HS-27A (cell line): ENCODE measurements at regions not wholly inside any gene's neighbourhood (a gene's known extent, or its start where the extent isn't known, plus 50 kb on each side); places are given as distances from the start of the nearest gene placed in this dataset.
"Not testable (repeated sequence)": the region's sequence is repeated elsewhere in the genome, so short reads cannot be mapped to it uniquely, and the experiment has no call there.

Experiments
- DNase-seq: peaks from one replicate; pipeline ENCODE4 v3.0.0-alpha.2; 2012; ENCODE audit warnings: low read depth, missing footprints

GRCh38 chr1:120552190-120552589 lies 137.4 kb downstream of the NBPF8 start:
- not testable (repeated sequence) for DNase-seq

GRCh38 chr1:120557605-120558302 lies 142.9 kb downstream of the NBPF8 start:
- DNase-seq: not testable (repeated sequence)

- peak; percentile 29 for DNase-seq
Observed at GRCh38 chr1:120558303-120559060, 143.6 kb downstream of the NBPF8 start.

- DNase-seq: not testable (repeated sequence)
Observed at GRCh38 chr1:120561767-120562166, 146.9 kb downstream of the NBPF8 start.

- not testable (repeated sequence) for DNase-seq
Observed at GRCh38 chr1:120565396-120565795, 150.6 kb downstream of the NBPF8 start.

- not testable (repeated sequence) for DNase-seq
Observed at GRCh38 chr1:120567620-120568019, 152.8 kb downstream of the NBPF8 start.

DNA sequence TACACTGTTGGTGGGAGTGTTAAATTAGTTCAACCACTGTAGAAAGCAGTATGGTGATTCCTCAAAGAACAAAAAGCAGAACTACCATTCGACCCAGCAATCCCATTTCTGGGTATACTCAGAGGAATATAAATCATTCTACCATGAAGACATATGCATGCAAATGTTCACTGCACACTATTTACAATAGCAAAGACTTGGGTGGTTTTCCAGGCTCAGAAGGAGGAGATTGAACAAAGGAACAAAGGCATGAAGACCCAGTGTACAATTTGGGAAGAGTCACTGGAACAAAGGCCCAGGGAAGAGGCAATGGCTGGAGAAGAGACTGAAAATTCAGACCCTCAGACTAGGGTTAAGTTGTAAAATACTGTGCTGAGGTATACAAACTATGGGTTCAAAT lies 148.5 kb upstream of the NBPF26 start:
- not testable (repeated sequence) for DNase-seq

DNA sequence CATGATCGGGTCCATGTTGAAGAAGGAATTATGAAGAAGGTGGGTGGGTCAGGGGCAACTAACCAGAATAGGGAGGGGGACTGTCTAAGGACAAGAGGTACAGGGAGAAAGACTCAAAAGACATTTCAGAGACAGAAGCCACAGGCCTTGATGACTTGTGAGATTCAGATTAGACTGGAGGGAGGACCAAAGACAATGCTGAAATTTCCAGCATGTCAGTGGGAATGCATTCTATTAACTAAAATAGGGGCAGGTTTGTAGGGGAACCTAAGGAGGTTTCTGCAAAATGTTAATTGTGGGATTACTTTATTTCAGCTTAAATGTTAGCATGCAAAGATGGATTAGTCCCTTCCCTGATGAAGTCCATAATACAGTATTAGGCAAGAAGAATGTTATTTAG lies 141.6 kb upstream of the NBPF26 start:
- not testable (repeated sequence) for DNase-seq

DNA sequence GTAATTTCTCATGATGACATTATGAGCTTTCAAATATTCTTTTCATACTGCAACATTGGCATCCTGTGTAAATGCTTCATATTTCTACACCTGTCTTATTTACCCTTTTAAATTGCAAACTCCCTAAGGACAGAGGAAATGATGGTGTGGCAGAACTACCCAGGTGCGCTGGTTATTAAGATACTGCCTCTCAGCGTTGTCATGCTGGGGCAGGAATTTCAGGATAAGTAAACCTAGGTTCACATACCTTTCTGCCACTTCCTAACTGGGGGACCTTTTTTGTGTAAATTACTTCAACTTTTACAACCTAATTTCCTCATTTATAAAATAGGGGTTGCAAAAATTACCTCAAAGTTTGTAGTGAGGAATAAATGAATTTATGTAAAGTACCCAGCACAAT lies 137.7 kb upstream of the NBPF26 start:
- not testable (repeated sequence) for DNase-seq

DNA sequence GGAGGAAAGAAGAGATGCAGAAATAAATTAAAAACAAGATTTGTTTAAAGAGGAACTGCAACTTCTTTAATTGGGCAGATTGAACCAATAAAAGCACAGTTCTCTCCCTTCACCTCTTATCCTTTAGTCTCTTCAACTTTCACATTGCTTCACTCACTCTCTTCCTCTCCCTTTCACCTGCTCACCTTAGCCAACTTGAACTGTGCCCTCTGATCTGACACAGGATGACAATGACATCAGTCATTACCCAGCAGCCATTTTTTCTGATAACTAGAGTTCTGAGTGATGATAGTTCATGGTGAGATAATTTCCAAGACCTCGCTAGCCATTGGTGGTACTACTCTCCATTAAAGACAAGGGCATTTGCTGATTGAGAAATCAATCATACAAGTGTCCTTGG lies 134.9 kb upstream of the NBPF26 start:
- not testable (repeated sequence) for DNase-seq

- DNase-seq: not testable (repeated sequence)
Observed at GRCh38 chr1:120591774-120592173, 132.0 kb upstream of the NBPF26 start.

- not testable (repeated sequence) for DNase-seq
Observed at GRCh38 chr1:120592943-120593342, 130.8 kb upstream of the NBPF26 start.

DNA sequence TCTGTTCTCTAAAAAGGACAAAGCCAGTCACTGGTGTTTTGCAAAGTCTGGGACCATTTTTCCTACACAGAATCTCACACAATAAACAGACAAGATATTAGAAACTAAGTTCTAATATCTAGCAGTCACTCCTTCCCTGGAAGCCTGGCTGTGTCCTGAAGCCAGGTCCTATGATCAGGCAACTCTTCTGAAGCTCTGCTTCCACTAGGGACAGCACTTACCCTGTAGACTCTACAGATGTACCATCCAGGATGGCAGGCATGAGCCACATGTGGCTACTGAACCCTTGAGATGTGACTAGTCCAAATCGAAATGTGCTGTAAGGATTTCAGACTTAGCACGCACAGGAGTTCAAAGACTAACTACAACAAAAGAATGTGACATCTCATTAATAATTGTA lies 130.1 kb upstream of the NBPF26 start:
- DNase-seq: not testable (repeated sequence)

GRCh38 chr1:120598331-120598951 lies 125.3 kb upstream of the NBPF26 start:
- not testable (repeated sequence) for DNase-seq

DNA sequence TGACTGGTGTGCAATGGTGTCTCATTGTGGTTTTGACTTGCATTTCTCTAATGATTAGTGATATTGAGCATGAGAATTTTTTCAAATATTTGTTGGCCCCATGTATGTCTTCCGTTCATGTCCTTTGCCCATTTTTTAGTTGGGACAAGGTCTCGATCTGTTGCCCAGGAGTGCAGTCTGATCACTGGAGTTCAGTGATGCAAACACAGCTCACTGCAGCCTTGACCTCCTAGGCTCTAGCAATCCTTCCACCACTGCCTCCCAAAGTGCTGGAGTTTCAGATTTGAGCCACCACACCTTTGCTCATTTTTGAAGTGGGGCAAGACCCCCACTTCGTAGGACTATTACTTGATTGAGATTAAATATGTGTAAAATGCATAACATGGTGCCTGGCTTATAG lies 124.2 kb upstream of the NBPF26 start:
- DNase-seq: not testable (repeated sequence)

GRCh38 chr1:120600442-120601041 lies 123.2 kb upstream of the NBPF26 start:
- not testable (repeated sequence) for DNase-seq

- DNase-seq: not testable (repeated sequence)
Observed at GRCh38 chr1:120607882-120608281, 115.9 kb upstream of the NBPF26 start.

DNA sequence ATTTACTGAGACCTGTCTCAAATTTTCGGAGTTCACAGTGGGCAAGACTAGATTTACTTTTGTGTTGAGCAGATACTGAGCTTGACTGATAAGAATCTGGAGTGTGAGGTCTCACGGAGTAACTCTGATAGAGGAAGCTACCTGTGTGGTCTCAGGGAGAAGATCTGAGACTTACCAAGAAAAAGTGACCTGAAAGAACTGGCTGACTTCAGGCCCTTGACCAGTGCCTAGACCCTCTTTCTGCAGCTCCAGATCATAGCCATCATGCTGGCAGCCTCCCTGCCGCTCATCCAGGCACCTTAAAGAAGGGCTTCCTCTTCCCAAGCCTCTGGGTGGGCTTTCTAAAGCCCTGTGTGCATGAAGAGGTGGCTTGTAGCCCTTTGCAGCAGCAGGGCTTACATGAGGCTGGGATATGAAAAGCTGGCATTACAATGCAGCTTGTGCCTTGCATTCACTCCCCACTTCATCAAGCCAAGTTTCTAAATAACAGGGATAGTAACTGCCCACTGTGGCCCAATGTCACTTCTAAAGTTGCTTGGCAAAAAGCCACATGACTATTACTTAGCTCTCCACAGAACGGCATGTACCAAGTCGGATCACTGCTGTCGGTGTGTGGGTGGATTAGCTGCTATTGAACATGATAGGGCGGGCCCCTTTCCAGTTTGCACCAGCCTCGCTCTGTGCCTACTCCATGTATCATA lies 115.3 kb upstream of the NBPF26 start:
- DNase-seq: not testable (repeated sequence)

DNA sequence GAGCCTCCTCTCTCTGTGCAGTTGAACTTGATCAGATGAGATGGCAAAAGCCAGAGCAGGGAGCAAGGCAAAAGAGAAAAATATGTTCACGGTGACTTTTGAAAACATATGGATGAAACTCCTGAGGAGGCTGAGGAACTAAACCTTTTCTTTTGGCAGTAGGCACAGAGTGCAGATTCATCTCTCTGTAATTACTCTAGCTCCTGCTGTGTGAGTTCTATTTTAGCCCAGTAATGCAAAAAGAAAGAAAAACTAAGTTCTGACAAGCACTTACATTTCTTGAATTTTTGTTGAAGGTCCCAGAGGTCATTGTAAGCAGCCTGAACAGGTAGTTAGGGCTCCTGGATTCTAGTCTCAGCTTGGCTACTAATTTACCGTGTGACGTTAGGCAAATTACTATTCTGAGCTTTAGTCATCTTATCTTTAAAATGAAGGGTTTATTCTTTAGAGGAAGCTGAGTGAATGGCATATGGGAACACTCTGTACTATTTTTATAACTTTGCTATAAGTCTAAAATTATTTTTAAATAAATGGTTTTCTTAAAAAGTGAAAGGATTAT lies 114.7 kb upstream of the NBPF26 start:
- DNase-seq: not testable (repeated sequence)

DNA sequence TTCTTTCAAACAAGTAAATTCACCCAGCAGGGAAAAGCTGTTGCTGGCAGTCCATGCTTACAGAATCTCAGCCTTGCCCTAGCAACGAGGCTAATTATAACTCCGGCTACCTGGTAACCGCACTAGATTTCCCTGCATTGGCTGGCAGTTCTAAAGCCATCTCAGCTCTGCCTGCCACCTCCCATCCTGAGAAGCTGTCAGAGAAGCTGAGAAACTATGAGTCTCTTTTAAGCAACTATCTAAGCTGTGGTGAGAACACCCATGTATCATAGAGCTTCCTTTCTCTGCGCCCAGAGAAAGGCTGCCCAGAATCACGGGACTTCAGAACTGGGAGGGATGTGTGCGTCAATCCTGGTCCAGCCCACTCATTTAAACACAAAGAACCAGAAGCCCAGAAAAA lies 113.9 kb upstream of the NBPF26 start:
- not testable (repeated sequence) for DNase-seq

GRCh38 chr1:120614931-120615639 lies 108.7 kb upstream of the NBPF26 start:
- not testable (repeated sequence) for DNase-seq
